WERI-Rb-1 (cell line): ENCODE measurements at regions not wholly inside any gene's neighbourhood (a gene's known extent, or its start where the extent isn't known, plus 50 kb on each side); places are given as distances from the start of the nearest gene placed in this dataset.

ENCODE experiments used
- DNase-seq: peaks from one replicate; pipeline ENCODE4 v3.0.0-alpha.2; 2020
- H3K27ac ChIP-seq: fragments of 250-450 bp; sonication (Bioruptor Pico); 2 replicates; pipeline ENCODE4 v1.5.1; 2020; ENCODE audit warnings: mild to moderate bottlenecking, moderate library complexity
- H3K27me3 ChIP-seq: fragments of 250-450 bp; sonication (Bioruptor Pico); 2 replicates; pipeline ENCODE4 v1.5.1; 2021; ENCODE audit warnings: mild to moderate bottlenecking, low read depth, moderate library complexity; ENCODE audit not compliant: insufficient read depth, severe bottlenecking
- H3K36me3 ChIP-seq: fragments of 250-450 bp; sonication (Bioruptor Pico); 2 replicates; pipeline ENCODE4 v1.5.1; 2020; ENCODE audit warnings: mild to moderate bottlenecking, moderate library complexity
- H3K4me3 ChIP-seq: 2 replicates; pipeline ENCODE4 v1.5.1; 2011; ENCODE audit warnings: low read depth, mild to moderate bottlenecking, control low read depth, low read length
- H3K9me3 ChIP-seq: fragments of 250-450 bp; sonication (Bioruptor Pico); 2 replicates; pipeline ENCODE4 v1.5.1; 2021; ENCODE audit warnings: mild to moderate bottlenecking, moderate library complexity; ENCODE audit not compliant: severe bottlenecking
- CTCF ChIP-seq: IDR thresholded peaks from 2 replicates; pipeline ENCODE4 v1.5.1; 2011; ENCODE audit warnings: low read depth, mild to moderate bottlenecking, control low read depth, inconsistent platforms, low read length

GRCh38 chr4:137131201-137131600 is 401.1 kb downstream of the PCDH18 start:
- Histone ChIP-seq H3K4me3 (no peak overlapping the region), H3K36me3 (no peaks in the 10 kb centered on the region), H3K27ac (no peak overlapping the region), H3K27me3 (no peaks in the 10 kb centered on the region), H3K9me3 (no peaks in the 10 kb centered on the region)
- DNase-seq = no peak
- TF ChIP-seq CTCF = no peak

- Histone ChIP-seq H3K27me3 (no peaks in the 10 kb centered on the region), H3K27ac (no peak overlapping the region), H3K9me3 (no peaks in the 10 kb centered on the region), H3K36me3 (no peaks in the 10 kb centered on the region), H3K4me3 (no peak overlapping the region)
- DNase-seq = no peak
- no peak for TF ChIP-seq CTCF
These were observed 402.4 kb downstream of the PCDH18 start for GRCh38 chr4:137129845-137130244.

- no peaks in the 10 kb centered on the region for H3K9me3 ChIP-seq
- no peaks in the 10 kb centered on the region for H3K36me3 ChIP-seq
- no peak for TF ChIP-seq CTCF
- H3K27ac ChIP-seq = no peak overlapping the region
- DNase-seq = no peak
- H3K27me3 ChIP-seq = no peaks in the 10 kb centered on the region
- H3K4me3 ChIP-seq = no peak overlapping the region
These were observed 402.9 kb downstream of the PCDH18 start for GRCh38 chr4:137129441-137129840.

- H3K27ac ChIP-seq = no peak overlapping the region
- H3K27me3 ChIP-seq = no peaks in the 10 kb centered on the region
- H3K36me3 ChIP-seq = no peaks in the 10 kb centered on the region
- TF ChIP-seq CTCF = no peak
- H3K9me3 ChIP-seq = no peaks in the 10 kb centered on the region
- no peak for DNase-seq
- H3K4me3 ChIP-seq = no peak overlapping the region
These were observed 407.3 kb downstream of the PCDH18 start for GRCh38 chr4:137125011-137125410.

- H3K9me3 ChIP-seq = no peaks in the 10 kb centered on the region
- peak; percentile 65 for TF ChIP-seq CTCF
- no peak overlapping the region for H3K4me3 ChIP-seq
- peak; percentile 16 for DNase-seq
- H3K27ac ChIP-seq = no peak overlapping the region
- H3K27me3 ChIP-seq = no peaks in the 10 kb centered on the region
- H3K36me3 ChIP-seq = no peaks in the 10 kb centered on the region
These were observed 407.9 kb downstream of the PCDH18 start for GRCh38 chr4:137124278-137124932.

GRCh38 chr4:137122876-137123275 is 409.4 kb downstream of the PCDH18 start:
- TF ChIP-seq CTCF = no peak
- Histone ChIP-seq H3K27me3 (no peaks in the 10 kb centered on the region), H3K9me3 (no peaks in the 10 kb centered on the region)

More at GRCh38 chr4:137122876-137123275, 409.4 kb downstream of the PCDH18 start:
- Histone ChIP-seq H3K36me3 (no peaks in the 10 kb centered on the region), H3K27ac (no peak overlapping the region), H3K4me3 (no peak overlapping the region)
- no peak for DNase-seq
